GM12874 (cell line): ENCODE measurements at regions not wholly inside any gene's neighbourhood (a gene's known extent, or its start where the extent isn't known, plus 50 kb on each side); places are given as distances from the start of the nearest gene placed in this dataset.

ENCODE experiments used
- TF ChIP-seq, protein P1 (sequence below): IDR thresholded peaks from 2 replicates; pipeline ENCODE4 v1.5.1; 2011; ENCODE audit warnings: low read depth, mild to moderate bottlenecking, control low read depth, low read length, moderate library complexity; ENCODE audit not compliant: insufficient read depth

DNA sequence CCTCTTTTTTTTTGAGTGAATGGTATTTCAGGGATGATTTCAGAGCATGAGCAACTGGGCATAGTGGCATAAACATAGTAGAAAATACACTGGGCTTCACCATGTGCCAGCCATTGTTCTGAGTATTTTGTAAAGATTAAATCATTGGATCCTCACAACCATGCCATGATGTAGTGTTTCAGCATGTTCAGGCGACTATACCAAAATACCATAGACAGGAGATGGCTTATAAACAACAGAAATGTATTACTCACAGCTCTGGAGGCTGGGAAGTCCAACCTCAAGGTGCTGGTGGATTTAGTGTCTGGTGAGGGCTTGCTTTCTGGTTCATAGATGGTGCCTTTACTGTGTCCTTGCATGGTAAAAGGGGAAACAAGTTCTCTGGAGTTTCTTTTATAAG, 101.5 kb upstream of the KL start:
- TF ChIP-seq, protein P1, sequence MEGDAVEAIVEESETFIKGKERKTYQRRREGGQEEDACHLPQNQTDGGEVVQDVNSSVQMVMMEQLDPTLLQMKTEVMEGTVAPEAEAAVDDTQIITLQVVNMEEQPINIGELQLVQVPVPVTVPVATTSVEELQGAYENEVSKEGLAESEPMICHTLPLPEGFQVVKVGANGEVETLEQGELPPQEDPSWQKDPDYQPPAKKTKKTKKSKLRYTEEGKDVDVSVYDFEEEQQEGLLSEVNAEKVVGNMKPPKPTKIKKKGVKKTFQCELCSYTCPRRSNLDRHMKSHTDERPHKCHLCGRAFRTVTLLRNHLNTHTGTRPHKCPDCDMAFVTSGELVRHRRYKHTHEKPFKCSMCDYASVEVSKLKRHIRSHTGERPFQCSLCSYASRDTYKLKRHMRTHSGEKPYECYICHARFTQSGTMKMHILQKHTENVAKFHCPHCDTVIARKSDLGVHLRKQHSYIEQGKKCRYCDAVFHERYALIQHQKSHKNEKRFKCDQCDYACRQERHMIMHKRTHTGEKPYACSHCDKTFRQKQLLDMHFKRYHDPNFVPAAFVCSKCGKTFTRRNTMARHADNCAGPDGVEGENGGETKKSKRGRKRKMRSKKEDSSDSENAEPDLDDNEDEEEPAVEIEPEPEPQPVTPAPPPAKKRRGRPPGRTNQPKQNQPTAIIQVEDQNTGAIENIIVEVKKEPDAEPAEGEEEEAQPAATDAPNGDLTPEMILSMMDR = no peak

DNA sequence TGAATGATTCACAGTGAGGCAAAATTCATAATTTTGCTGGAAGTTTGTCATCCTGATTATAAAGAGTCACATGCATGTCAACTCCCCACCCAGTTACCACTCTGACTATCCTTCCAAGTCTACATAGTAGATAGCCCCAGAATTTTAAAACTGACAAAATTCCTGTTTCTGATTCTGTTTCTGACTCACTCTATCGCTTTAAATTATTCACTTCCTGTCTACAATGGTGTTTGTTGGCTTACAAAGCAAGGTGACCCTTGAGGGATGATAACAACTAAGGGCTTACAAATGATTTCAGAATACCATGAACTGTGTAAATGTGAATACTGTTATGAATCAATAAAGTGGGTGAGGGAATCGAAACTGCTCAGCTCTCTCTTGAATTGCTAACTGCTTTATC, 98.7 kb upstream of the KL start:
- TF ChIP-seq, protein P1 = no peak

DNA sequence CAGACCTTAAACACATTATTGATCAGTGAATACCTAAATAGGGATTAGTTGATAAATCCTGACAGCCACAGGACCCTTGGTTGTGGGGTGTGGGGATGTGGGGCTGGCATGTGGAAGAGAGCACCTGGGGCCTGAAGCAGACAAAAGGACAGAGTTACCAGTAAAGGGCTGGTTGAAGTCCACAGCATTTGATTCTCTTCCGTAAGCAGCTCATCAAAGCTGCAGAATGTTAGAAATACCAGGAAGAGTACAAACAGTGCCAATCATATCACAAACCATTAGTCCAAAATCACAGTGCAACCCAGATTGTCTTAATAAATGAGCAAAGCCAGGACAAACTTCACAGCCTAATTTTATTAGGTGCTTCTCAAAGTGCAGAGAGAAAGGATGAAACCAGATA, 92.5 kb upstream of the KL start:
- TF ChIP-seq, protein P1 = no peak

DNA sequence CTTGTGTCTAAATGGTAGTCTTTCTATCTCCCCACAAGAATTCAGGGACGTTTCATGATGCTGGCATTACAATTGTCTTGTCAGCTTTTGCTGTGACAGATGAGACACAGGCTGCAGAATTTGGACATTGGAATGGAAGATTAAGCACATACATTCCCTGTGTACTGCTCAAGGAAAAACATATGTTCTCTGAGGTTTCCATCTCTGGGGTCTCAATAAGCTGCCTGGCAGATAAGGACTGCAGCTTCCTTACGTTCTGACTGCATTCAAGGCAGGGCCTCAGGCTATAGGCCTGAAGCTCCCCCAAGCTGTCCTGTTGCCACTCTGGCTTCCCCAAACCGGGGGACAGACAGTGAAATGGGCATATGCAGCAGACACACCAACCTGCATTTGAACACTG, 91.3 kb upstream of the KL start:
- TF ChIP-seq, protein P1 = no peak

DNA sequence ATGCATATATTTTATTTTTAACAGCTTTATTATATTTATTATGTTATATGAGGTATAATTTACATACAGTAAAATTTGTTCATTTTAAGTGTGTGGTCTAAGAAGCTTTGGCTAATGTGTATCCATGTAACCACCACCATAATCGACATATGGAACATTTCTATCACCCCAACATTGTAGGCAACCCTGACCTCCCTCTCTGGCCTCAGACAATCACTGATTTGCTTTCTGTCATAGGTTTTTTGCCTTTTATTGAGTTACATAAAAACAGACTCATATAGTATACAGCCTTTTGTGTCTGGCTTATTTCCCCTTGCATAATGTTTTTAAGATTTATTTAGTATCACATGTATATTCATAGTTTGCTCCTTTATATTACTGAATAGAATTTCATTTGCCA, 90.7 kb upstream of the KL start:
- TF ChIP-seq, protein P1 = no peak

DNA sequence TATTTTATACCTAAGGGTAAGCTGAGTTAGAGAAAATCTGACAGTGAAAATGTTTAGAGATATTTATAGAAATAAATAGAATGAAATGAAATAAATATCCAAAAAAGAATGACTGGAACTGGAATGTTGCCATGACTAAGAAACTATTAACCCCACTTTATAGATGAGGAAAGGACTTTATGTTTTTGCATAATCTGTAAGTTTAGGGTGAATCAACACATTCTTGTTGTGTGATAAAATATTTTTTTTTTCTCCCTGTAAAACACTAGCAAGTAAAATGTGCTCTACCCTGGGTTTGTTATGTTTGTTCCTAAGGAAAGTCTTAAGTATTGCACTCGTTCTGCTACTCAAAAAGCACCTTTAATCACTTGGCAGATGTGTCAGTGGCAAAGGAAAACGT, 83.8 kb upstream of the KL start:
- TF ChIP-seq, protein P1 = no peak

DNA sequence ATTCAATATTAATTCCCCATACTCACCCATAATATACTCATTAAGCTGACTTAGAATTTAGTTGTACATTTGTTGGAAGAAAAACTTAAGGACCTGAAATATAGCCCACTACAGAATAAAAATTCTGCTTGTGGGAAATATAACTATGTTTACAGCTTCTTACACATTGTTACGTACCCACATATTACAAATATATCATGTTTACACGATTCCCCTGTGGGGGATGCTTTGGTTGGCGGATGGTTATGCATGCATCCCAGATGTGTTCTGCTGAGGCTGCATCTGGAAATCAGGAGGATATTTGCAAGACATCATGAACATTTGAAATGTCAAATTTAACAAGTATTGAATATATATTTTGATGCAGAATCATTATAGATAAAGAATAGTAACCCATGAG, 79.5 kb upstream of the KL start:
- TF ChIP-seq, protein P1 = no peak

DNA sequence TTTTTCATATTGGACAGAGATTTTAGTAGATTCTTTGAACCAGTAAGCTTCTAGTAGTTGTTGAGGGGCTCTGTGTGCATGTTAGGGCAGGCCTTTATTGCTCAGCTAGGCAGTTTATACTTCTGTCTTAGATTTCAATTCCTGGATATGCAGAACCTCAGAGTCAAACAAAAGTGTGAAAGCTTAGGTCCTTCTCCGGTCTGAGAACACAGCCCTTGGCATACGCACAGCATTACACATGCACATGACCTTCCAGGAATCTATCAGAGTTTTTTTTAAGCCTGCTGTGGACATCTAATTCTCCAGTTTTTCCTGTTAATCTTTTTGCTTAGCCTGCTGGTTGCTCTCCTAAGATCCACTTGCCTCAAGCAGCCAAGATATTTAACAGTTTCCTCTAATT, 77.9 kb upstream of the KL start:
- TF ChIP-seq, protein P1 = no peak
